GM12873 (cell line): ENCODE measurements at regions not wholly inside any gene's neighbourhood (a gene's known extent, or its start where the extent isn't known, plus 50 kb on each side); places are given as distances from the start of the nearest gene placed in this dataset.

Source experiments
- TF ChIP-seq, protein P1 (sequence below): IDR thresholded peaks from 2 replicates; pipeline ENCODE4 v1.5.1; 2012; ENCODE audit warnings: low read depth, mild to moderate bottlenecking, moderate library complexity, low read length, control low read depth; ENCODE audit not compliant: insufficient read depth; ENCODE audit errors: missing control alignments

DNA sequence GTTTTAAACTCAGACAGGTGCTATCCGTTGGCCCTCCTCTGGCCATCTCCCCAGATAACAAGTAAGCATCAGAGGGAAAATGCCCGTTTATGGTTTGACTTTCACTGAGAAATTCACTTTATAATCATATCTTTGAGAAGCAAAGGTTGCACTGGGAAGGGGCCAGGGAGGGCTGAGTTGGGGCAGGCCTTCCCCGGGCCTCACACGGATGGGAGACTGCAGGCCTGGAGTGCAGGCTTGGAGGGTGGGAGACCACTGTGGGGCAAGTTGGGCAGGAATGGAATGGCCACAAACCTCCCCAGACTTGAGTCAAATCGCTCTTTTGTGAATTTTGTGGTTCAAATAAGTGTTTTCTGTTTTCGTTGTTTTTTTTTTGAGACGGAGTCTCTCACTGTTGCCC is 451.7 kb downstream of the TSHZ3 start:
- TF ChIP-seq, protein P1, sequence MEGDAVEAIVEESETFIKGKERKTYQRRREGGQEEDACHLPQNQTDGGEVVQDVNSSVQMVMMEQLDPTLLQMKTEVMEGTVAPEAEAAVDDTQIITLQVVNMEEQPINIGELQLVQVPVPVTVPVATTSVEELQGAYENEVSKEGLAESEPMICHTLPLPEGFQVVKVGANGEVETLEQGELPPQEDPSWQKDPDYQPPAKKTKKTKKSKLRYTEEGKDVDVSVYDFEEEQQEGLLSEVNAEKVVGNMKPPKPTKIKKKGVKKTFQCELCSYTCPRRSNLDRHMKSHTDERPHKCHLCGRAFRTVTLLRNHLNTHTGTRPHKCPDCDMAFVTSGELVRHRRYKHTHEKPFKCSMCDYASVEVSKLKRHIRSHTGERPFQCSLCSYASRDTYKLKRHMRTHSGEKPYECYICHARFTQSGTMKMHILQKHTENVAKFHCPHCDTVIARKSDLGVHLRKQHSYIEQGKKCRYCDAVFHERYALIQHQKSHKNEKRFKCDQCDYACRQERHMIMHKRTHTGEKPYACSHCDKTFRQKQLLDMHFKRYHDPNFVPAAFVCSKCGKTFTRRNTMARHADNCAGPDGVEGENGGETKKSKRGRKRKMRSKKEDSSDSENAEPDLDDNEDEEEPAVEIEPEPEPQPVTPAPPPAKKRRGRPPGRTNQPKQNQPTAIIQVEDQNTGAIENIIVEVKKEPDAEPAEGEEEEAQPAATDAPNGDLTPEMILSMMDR = no peak

DNA sequence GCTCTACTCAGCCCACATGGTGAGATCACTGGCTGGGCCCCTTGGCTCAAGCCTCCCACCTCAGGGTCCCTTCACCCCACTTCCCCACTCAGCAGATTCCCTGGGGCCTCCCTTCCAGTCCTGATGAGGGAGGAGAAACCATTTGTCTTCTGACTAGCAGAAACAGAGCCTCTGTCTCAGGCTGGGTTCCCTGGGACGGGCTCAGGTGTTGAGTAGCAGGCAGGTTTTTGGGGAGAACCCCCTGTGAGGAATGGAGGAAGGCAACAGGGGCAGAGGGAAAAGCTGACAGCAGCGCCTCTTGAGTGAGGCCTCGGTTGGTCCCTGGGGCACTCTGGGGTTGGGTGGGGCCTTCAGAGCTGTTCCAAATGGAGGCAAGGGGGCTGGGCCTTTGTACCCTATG is 452.2 kb downstream of the TSHZ3 start:
- TF ChIP-seq, protein P1 = no peak

- TF ChIP-seq, protein P1 = no peak
These were observed 452.7 kb downstream of the TSHZ3 start for GRCh38 chr19:30896554-30896953.

DNA sequence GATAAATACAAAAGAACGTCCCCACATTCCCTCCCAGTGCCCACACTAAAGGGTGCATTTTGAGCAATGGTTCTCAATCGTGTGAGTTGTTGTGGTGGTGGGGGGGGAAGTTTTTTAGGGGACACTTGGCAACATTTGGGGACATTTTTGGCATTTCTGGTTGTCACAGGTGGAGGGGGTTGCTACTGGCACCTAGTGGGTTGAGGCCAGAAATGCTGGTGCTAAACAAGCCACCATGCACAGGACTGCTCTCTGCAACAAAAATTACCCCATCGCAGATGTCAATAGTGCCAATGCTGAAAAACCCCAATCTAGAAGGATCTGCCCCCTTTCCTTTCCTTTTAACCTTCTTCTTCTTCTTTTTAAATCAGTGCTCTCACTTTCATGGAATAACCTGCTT is 453.3 kb downstream of the TSHZ3 start:
- TF ChIP-seq, protein P1 = no peak

GRCh38 chr19:30891051-30891450 is 458.2 kb downstream of the TSHZ3 start:
- TF ChIP-seq, protein P1 = no peak

- TF ChIP-seq, protein P1 = no peak
These were observed 459.2 kb downstream of the TSHZ3 start for GRCh38 chr19:30890033-30890432.

GRCh38 chr19:30888937-30889336 is 460.3 kb downstream of the TSHZ3 start:
- TF ChIP-seq, protein P1 = no peak
